Urinary bladder (tissue), 3 donors: ENCODE measurements at regions not wholly inside any gene's neighbourhood (a gene's known extent, or its start where the extent isn't known, plus 50 kb on each side); places are given as distances from the start of the nearest gene placed in this dataset.
A peak's percentile ranks its signal among the peaks of the same experiment; 100 is the strongest.
"Not testable (repeated sequence)": the region's sequence is repeated elsewhere in the genome, so short reads cannot be mapped to it uniquely, and the experiment has no call there.

ENCODE experiments used
- DNase-seq: peaks from one replicate; pipeline ENCODE4 v3.0.0-alpha.2; 2015; ENCODE audit errors: extremely low spot score
- H3K27ac ChIP-seq: one replicate; pipeline ENCODE4 v1.5.1; 2013; ENCODE audit warnings: low read depth, mild to moderate bottlenecking, moderate library complexity
- H3K36me3 ChIP-seq: one replicate; pipeline ENCODE4 v1.6.1; 2013; ENCODE audit warnings: mild to moderate bottlenecking, moderate library complexity; ENCODE audit not compliant: insufficient read depth
- H3K4me1 ChIP-seq: one replicate; pipeline ENCODE4 v1.6.1; 2013; ENCODE audit warnings: mild to moderate bottlenecking, moderate library complexity; ENCODE audit not compliant: insufficient read depth
- H3K4me3 ChIP-seq: one replicate; pipeline ENCODE4 v1.5.1; 2013; ENCODE audit warnings: low read depth, low read length
- WGBS: extraction: QIAGEN DNeasy Blood & Tissue Kit; methylation state at CpG from one replicate; pipeline ENCODE4 v1.1.7; 2013; 5-methylcytosine and 5-hydroxymethylcytosine counted together
- donor health status: healthy with polysubstance abuse.
- donor health status: healthy.

GRCh38 chr2:212831671-212832199 is 293.1 kb upstream of the ERBB4 start:
- H3K36me3 ChIP-seq = no peaks in the 10 kb centered on the region
- no peak overlapping the region for H3K27ac ChIP-seq
- 84% methylated on average over 50 of the region's 50 CpGs for WGBS
- no peak for DNase-seq
- no peak overlapping the region for H3K4me3 ChIP-seq
- no peaks in the 10 kb centered on the region for H3K4me1 ChIP-seq

- H3K36me3 ChIP-seq = no peaks in the 10 kb centered on the region
- no peak overlapping the region for H3K4me3 ChIP-seq
- WGBS = 89% methylated on average over 2 of the region's 2 CpGs
- DNase-seq = no peak
- H3K27ac ChIP-seq = no peak overlapping the region
- no peaks in the 10 kb centered on the region for H3K4me1 ChIP-seq
Observed at GRCh38 chr2:212816267-212816666, 277.7 kb upstream of the ERBB4 start.

DNA sequence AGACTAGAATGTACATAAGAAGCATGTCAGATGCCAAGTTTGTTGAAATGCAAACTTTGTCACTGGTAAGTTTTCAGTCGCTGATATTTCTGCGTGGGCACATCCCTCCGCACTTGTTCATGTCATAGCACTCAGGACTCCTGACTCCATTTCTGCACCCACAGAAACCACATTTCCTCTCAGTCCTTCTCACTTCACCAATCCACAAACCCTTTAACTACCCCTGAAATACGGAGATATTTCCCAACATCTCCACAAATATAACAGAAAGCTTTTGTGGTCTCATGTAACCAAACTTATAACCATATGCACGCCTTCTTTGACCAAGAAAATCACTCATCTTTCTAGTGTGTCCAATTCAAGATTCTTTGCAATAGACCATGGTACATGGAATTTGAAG is 276.9 kb upstream of the ERBB4 start:
- WGBS = 84% methylated on average over 5 of the region's 5 CpGs

GRCh38 chr2:212814941-212815340 is 276.3 kb upstream of the ERBB4 start:
- 28% methylated on average over 1 of the region's 1 CpG for WGBS
- no peak overlapping the region for H3K27ac ChIP-seq
- no peak overlapping the region for H3K4me3 ChIP-seq
- H3K36me3 ChIP-seq = no peaks in the 10 kb centered on the region
- DNase-seq = no peak
- no peaks in the 10 kb centered on the region for H3K4me1 ChIP-seq

More for the DNA sequence above, 276.9 kb upstream of the ERBB4 start:
- H3K4me3 ChIP-seq = no peak overlapping the region
- no peaks in the 10 kb centered on the region for H3K36me3 ChIP-seq
- H3K27ac ChIP-seq = no peak overlapping the region
- H3K4me1 ChIP-seq = no peaks in the 10 kb centered on the region
- DNase-seq = no peak

GRCh38 chr2:212811921-212812320 is 273.3 kb upstream of the ERBB4 start:
- no peak overlapping the region for H3K4me3 ChIP-seq
- no peak for DNase-seq
- no peaks in the 10 kb centered on the region for H3K4me1 ChIP-seq
- H3K27ac ChIP-seq = no peak overlapping the region
- no peaks in the 10 kb centered on the region for H3K36me3 ChIP-seq
- 63% methylated on average over 1 of the region's 1 CpG for WGBS

GRCh38 chr2:212811036-212811805 is 272.6 kb upstream of the ERBB4 start:
- Histone ChIP-seq H3K4me3 (no peak overlapping the region), H3K27ac (no peak overlapping the region), H3K4me1 (no peaks in the 10 kb centered on the region), H3K36me3 (no peaks in the 10 kb centered on the region)
- WGBS = 45% methylated on average over 3 of the region's 3 CpGs
- no peak for DNase-seq

- Histone ChIP-seq H3K27ac (no peak overlapping the region), H3K4me3 (no peak overlapping the region), H3K4me1 (no peaks in the 10 kb centered on the region), H3K36me3 (no peaks in the 10 kb centered on the region)
- DNase-seq = no peak
- WGBS = 44% methylated on average over 5 of the region's 5 CpGs
Observed at GRCh38 chr2:212797484-212798205, 259.0 kb upstream of the ERBB4 start.

DNA sequence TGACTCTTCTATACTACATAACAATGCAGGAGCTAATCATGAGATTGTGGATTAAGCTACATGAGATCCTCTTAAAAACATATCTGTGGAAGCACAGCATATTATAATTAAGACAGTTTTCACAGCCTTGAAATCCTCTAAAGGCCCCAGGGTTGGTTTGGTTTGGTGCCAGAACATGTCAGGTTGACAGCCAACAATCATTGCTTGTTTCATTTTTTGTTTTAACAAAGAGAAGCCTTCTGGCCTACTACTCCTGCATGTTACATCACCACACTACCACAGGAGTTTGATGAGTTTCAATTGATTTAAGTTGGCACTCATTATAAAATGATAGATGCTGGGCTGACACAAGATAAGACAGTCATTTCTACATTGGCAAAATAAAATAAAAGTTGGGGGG is 255.9 kb upstream of the ERBB4 start:
- no peaks in the 10 kb centered on the region for H3K4me1 ChIP-seq
- H3K36me3 ChIP-seq = no peaks in the 10 kb centered on the region
- DNase-seq = no peak
- H3K27ac ChIP-seq = no peak overlapping the region
- no peak overlapping the region for H3K4me3 ChIP-seq

DNA sequence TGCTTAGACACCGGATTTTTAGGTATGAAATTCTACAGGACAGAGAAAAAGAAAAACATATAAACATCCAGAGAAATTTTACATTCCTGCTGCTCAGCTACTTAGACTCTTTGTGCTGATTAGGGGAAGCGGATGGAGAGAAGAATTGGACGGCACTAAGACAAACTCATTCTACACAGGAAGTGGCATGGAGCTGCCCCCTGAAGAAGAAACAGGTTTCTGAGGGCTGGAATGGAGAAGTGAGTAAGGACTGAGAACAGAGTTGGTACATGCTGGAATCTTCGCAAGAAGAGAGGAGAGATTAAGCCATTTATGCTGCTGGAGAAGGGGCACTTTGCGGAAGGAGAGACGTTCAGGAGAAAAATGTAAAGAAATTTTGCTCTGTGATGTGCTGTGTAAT is 253.0 kb upstream of the ERBB4 start:
- Histone ChIP-seq H3K4me3 (no peak overlapping the region), H3K4me1 (no peaks in the 10 kb centered on the region), H3K36me3 (no peaks in the 10 kb centered on the region), H3K27ac (no peak overlapping the region)
- DNase-seq = no peak
- WGBS = 76% methylated on average over 6 of the region's 6 CpGs

DNA sequence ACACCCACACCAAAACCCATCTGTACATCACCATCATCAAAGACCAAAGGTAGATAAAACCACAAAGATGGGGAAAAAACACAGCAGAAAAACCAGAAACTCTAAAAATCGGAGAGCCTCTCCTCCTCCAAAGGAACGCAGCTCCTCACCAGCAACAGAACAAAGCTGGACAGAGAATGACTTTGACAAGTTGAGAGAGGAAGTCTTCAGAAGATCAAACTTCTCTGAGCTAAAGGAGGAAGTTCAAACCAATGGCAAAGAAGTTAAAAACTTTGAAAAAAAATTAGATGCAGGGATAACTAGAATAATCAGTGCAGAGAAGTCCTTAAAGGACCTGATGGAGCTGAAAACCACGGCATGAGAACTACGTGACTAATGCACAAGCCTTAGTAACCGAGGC is 247.5 kb upstream of the ERBB4 start:
- H3K36me3 ChIP-seq, H3K27ac ChIP-seq, H3K4me3 ChIP-seq, H3K4me1 ChIP-seq, DNase-seq: not testable (repeated sequence)
- whole genome bisulfite sequencing = 87% methylated on average over 5 of the region's 5 CpGs

DNA sequence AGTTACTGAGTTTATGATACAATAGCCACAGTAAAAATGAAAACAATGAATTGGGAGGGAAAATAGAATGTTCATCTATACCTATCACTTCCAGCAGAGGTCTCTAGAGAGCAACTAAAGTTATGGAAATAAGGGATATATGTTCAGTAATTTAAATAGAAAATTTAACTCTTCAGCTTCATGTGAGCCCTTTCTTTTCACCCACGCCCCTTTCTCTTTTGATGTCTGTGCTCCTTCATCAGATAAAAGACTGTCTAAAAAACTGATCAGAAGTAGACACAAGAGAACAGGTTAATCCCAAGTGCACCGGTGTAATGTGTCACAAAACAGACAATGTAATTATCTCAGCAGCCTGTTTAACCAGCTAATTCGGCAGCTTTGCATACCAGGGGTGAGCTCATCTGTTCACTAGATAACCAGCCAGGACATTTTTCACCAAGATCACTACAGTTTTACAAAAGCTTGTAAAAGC is 238.5 kb upstream of the ERBB4 start:
- Histone ChIP-seq H3K36me3 (no peaks in the 10 kb centered on the region), H3K4me3 (no peak overlapping the region), H3K4me1 (peaks cover 1% of the 10 kb centered on the region), H3K27ac (no peak overlapping the region)
- 7% methylated on average over 3 of the region's 3 CpGs for WGBS
- DNase-seq = peak; percentile 26

GRCh38 chr2:212773808-212774339 is 235.3 kb upstream of the ERBB4 start:
- WGBS = 98% methylated on average over 1 of the region's 1 CpG
- H3K27ac ChIP-seq = no peak overlapping the region
- DNase-seq = no peak
- H3K36me3 ChIP-seq = no peaks in the 10 kb centered on the region
- H3K4me3 ChIP-seq = no peak overlapping the region
- H3K4me1 ChIP-seq = peaks cover 1% of the 10 kb centered on the region

- H3K27ac ChIP-seq = no peak overlapping the region
- WGBS = 70% methylated on average over 3 of the region's 3 CpGs
Observed at GRCh38 chr2:212770240-212770639, 231.6 kb upstream of the ERBB4 start.

DNA sequence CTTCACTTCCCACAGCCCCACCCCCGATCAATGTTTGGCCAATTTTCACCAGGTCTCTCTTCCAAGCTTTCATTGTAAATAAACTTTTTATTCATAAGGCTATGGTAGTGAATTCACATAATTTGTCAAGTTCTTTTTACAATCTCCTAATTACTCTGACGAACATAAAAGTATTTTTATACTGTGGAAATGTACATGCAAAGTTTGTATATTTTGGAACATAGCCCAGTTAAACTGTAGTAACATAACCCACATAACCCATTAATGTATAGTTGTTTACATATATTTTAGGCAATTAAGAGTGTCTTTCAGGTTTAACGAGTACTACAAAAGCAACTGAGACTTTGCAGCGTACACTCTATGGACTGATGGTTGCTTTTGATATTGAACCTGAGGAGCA is 228.3 kb upstream of the ERBB4 start:
- no peak overlapping the region for H3K4me3 ChIP-seq
- peak; percentile 7 for DNase-seq
- no peak overlapping the region for H3K27ac ChIP-seq
- no peaks in the 10 kb centered on the region for H3K4me1 ChIP-seq
- WGBS = 32% methylated on average over 4 of the region's 4 CpGs
- no peaks in the 10 kb centered on the region for H3K36me3 ChIP-seq

More at GRCh38 chr2:212770240-212770639, 231.6 kb upstream of the ERBB4 start:
- H3K36me3 ChIP-seq = no peaks in the 10 kb centered on the region
- DNase-seq = no peak
- H3K4me1 ChIP-seq = no peaks in the 10 kb centered on the region
- no peak overlapping the region for H3K4me3 ChIP-seq
